GM12878 (cell line): ENCODE measurements at regions not wholly inside any gene's neighbourhood (a gene's known extent, or its start where the extent isn't known, plus 50 kb on each side); places are given as distances from the start of the nearest gene placed in this dataset.

Experiments
- ATAC-seq: fragments of 200-7000 bp; cut with Tn5 transposase; 3 replicates; pipeline ENCODE4 v1.9.1; 2020; ENCODE audit warnings: mild to moderate bottlenecking, moderate library complexity
- BruUV-seq: library from RNA; stranded (reverse); fragments of 400-500 nt; replicated peaks from 2 replicates; lab custom pipeline; 2021; lab: Mats Ljungman, UMichigan
- CTCF ChIA-PET: fragments of 300-600 bp; sonication (Branson Sonifier 250); formaldehyde crosslinking; extraction: SDS; loops from one replicate; lab custom pipeline; 2021; ENCODE audit warnings: inconsistent platforms; lab: Yijun Ruan, JAX
- POLR2A ChIA-PET: fragments of 350-600 bp; formaldehyde crosslinking; extraction: SDS; loops from one replicate; lab custom pipeline; 2021; ENCODE audit warnings: inconsistent platforms; lab: Charles Lee
- RAD21 ChIA-PET: fragments of 300-600 bp; sonication (Branson Sonifier 250); formaldehyde crosslinking; loops from one replicate; lab custom pipeline; 2023; ENCODE audit warnings: antibody characterized with exemption; ENCODE audit not compliant: unreplicated experiment; lab: Charles Lee
- SMC1A ChIA-PET: fragments of 300-600 bp; sonication (Branson Sonifier 250); formaldehyde crosslinking; loops from one replicate; lab custom pipeline; 2023; ENCODE audit not compliant: unreplicated experiment, uncharacterized antibody; lab: Charles Lee
- DNase-seq: peaks from one replicate; pipeline ENCODE4 v3.0.0-alpha.2; 2011; ENCODE audit warnings: low read depth, low spot score
- FAIRE-seq: peaks from 3 replicates; lab custom pipeline; 2011; peaks lifted over from hg19 to GRCh38; lab: Jason Lieb, UNC
- H2AFZ ChIP-seq: 2 replicates; pipeline ENCODE4 v1.6.0; 2011; ENCODE audit warnings: low read depth, low read length, control low read depth; ENCODE audit not compliant: control insufficient read depth
- H3K27ac ChIP-seq: 2 replicates; pipeline ENCODE4 v1.5.1; 2011; ENCODE audit warnings: control low read depth; ENCODE audit not compliant: control insufficient read depth, insufficient read depth
- H3K27me3 ChIP-seq, 2 experiments: replicated peaks in 1 of 2; 2 replicates each; pipeline versions ENCODE4 v1.6.0 to v1.6.1; 2011; ENCODE audit warnings: low read length in 1 of 2; ENCODE audit not compliant: control insufficient read depth in 2 of 2, insufficient read depth in 2 of 2
- H3K36me3 ChIP-seq, 2 experiments: 2 replicates each; pipeline ENCODE4 v1.5.1; 2011; ENCODE audit warnings: low read length in 1 of 2; ENCODE audit not compliant: control insufficient read depth in 2 of 2, insufficient read depth in 2 of 2
- H3K4me1 ChIP-seq: 2 replicates; pipeline ENCODE4 v1.6.1; 2011; ENCODE audit warnings: mild to moderate bottlenecking, low read length, moderate library complexity, mixed read lengths; ENCODE audit not compliant: control insufficient read depth, insufficient read depth
- H3K4me2 ChIP-seq: 2 replicates; pipeline ENCODE4 v1.6.0; 2011; ENCODE audit warnings: control low read depth; ENCODE audit not compliant: control insufficient read depth, insufficient read depth
- H3K4me3 ChIP-seq: fragments of 200-600 bp; sonication (generic); 2 replicates; pipeline ENCODE4 v1.5.1; 2016
- H3K79me2 ChIP-seq: 2 replicates; pipeline ENCODE4 v1.6.0; 2011; ENCODE audit warnings: low read length; ENCODE audit not compliant: control insufficient read depth, insufficient read depth
- H3K9ac ChIP-seq: 2 replicates; pipeline ENCODE4 v1.8.0; 2011; ENCODE audit warnings: low read length, control low read depth, mixed read lengths; ENCODE audit not compliant: control insufficient read depth, insufficient read depth
- H3K9me3 ChIP-seq: replicated peaks from 3 replicates; pipeline ENCODE4 v1.5.1; 2011; ENCODE audit warnings: mild to moderate bottlenecking, low read length; ENCODE audit not compliant: control insufficient read depth, insufficient read depth
- H4K20me1 ChIP-seq: 2 replicates; pipeline ENCODE4 v1.6.0; 2011; ENCODE audit not compliant: control insufficient read depth, insufficient read depth
- CHD4 ChIP-seq: fragments of 200-600 bp; sonication (generic); IDR thresholded peaks from 2 replicates; pipeline ENCODE4 v1.6.1; 2016; ENCODE audit warnings: mild to moderate bottlenecking
- E4F1 ChIP-seq: fragments of 450-650 bp; IDR thresholded peaks from 2 replicates; pipeline ENCODE4 v1.6.1; 2018; ENCODE audit warnings: borderline replicate concordance, mild to moderate bottlenecking; ENCODE audit not compliant: partially characterized antibody
- MYB ChIP-seq: fragments of 150-350 bp; IDR thresholded peaks from 2 replicates; pipeline ENCODE4 v1.6.1; 2014; ENCODE audit warnings: mild to moderate bottlenecking, low read depth, low read length, borderline replicate concordance
- PAX5 ChIP-seq: IDR thresholded peaks from 2 replicates; pipeline ENCODE4 v1.6.1; 2011; ENCODE audit warnings: low read depth, low read length, borderline replicate concordance
- RAD21 ChIP-seq: IDR thresholded peaks from 2 replicates; pipeline ENCODE4 v1.6.1; 2011; ENCODE audit warnings: mild to moderate bottlenecking, low read depth, low read length, moderate library complexity; ENCODE audit not compliant: insufficient read depth
- SIX5 ChIP-seq: IDR thresholded peaks from 2 replicates; pipeline ENCODE4 v1.6.1; 2011; ENCODE audit warnings: mild to moderate bottlenecking, low read depth, low read length, moderate library complexity; ENCODE audit not compliant: severe bottlenecking
- TAF1 ChIP-seq: IDR thresholded peaks from 2 replicates; pipeline ENCODE4 v1.6.1; 2011; ENCODE audit warnings: mild to moderate bottlenecking, low read depth, low read length, borderline replicate concordance
- TBL1XR1 ChIP-seq: IDR thresholded peaks from 2 replicates; pipeline ENCODE4 v1.6.1; 2012; ENCODE audit warnings: low read depth, low read length, improper control_type of control experiment
- TCF7 ChIP-seq: IDR thresholded peaks from 2 replicates; pipeline ENCODE4 v1.6.1; 2014; ENCODE audit warnings: antibody characterized with exemption, borderline replicate concordance
- YY1 ChIP-seq: IDR thresholded peaks from 2 replicates; pipeline ENCODE4 v1.6.1; 2011; ENCODE audit warnings: low read depth, mild to moderate bottlenecking, low read length
- ZNF24 ChIP-seq: fragments of 450-650 bp; IDR thresholded peaks from 2 replicates; pipeline ENCODE4 v1.6.1; 2017; ENCODE audit warnings: antibody characterized with exemption, mild to moderate bottlenecking
- ZZZ3 ChIP-seq: IDR thresholded peaks from 2 replicates; pipeline ENCODE4 v1.6.1; 2011; ENCODE audit warnings: low read depth; ENCODE audit not compliant: control insufficient read depth, insufficient read length
- WGBS: methylation state at CpG from one replicate; pipeline ENCODE4 v1.1.6; 2016; ENCODE audit warnings: low lambda C conversion rate; ENCODE audit not compliant: insufficient replicate concordance, insufficient coverage; ENCODE audit errors: missing lambda C conversion rate; 5-methylcytosine and 5-hydroxymethylcytosine counted together
- in situ Hi-C: fragments of 300-500 bp; cut with MboI; formaldehyde crosslinking; loops from 9 replicates; pipeline ENCODE4 v1.14.3; 2018; ENCODE audit warnings: mixed read lengths
- intact Hi-C: fragments of 100-400 bp; cut with micrococcal nuclease; formaldehyde crosslinking; loops from one replicate; pipeline ENCODE4 v1.14.2; 2022; ENCODE audit not compliant: unreplicated experiment
- TF ChIP-seq, protein P1 (sequence below): fragments of 450-650 bp; formaldehyde crosslinking; IDR thresholded peaks from 2 replicates; pipeline ENCODE4 v1.4.0; 2020; ENCODE audit warnings: mild to moderate bottlenecking, moderate library complexity
- TF ChIP-seq, protein P2 (sequence below): fragments of 450-650 bp; IDR thresholded peaks from 2 replicates; pipeline ENCODE4 v1.6.1; 2017; ENCODE audit warnings: mild to moderate bottlenecking, moderate library complexity

DNA sequence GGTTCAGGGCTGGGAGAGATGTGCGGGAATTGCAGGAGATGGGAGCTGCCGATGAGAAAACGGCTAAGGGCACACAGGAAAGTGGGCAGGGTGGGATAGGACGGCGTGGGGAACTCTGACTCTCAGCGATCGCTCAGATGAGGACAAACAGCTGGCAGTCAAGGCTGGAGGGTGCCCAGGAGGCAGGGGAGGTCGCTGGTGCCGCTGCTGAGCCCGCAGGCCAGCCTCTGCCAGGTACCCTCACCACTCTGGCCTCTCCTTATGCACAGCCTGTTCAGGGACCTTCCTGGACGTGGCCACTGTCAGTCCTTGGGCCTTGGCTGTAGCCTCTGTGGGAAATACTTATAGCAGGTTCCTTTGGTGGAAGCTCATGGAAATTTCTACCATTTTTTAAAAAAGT lies 308.6 kb downstream of the TEX29 start (continued):
- TF ChIP-seq ZZZ3: no peak
- TF ChIP-seq SIX5: no peak
- no peak for TF ChIP-seq MYB
- no peak for TF ChIP-seq TAF1
- no peak for TF ChIP-seq CHD4

DNA sequence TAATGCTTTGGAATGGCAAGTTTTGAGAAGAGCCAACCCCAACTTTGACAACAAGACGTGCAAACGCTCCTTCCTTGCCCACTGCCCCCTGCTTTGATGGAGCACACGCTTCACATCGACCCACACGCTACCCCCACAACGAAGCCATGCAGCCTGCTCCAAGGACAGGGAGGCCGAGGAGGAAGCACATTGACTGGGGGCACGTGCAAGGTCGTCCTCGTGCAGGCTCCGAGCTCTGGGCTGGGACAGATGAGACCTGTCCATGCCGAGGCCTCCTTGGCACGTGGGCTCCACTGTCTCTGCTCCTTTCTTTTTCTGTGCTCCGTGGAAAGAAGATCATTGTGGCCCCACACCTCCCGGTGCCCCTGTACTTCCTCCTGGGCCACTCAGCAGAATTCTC lies 309.0 kb downstream of the TEX29 start:
- intact Hi-C loops (no loop called here), in situ Hi-C loops (no loop called here)
- no peak overlapping the region for H3K4me2 ChIP-seq
- no peaks in the 10 kb centered on the region for H4K20me1 ChIP-seq
- H3K9me3 ChIP-seq: no peaks in the 10 kb centered on the region
- H3K36me3 ChIP-seq: no peaks in the 10 kb centered on the region
- ChIA-PET CTCF (no interaction called here), SMC1A (no interaction called here), RAD21 (no interaction called here), POLR2A (no interaction called here)
- ATAC-seq: no peak
- no peak overlapping the region for H2AFZ ChIP-seq
- no peak overlapping the region for H3K9ac ChIP-seq
- BruUV-seq: no TSS peak
- H3K79me2 ChIP-seq: no peaks in the 10 kb centered on the region
- no peak overlapping the region for H3K27ac ChIP-seq
- 26% methylated on average over 15 of the region's 15 CpGs for WGBS
- no peak for FAIRE-seq
- no peaks in the 10 kb centered on the region for H3K4me1 ChIP-seq
- no peak overlapping the region for H3K4me3 ChIP-seq
- DNase-seq: no peak
- H3K27me3 ChIP-seq: no peaks in the 10 kb centered on the region
- TF ChIP-seq YY1 (no peak), PAX5 (no peak), TBL1XR1 (no peak), E4F1 (no peak), TCF7 (no peak), RAD21 (no peak), ZNF24 (no peak), SIX5 (no peak)
- TF ChIP-seq, protein P1, sequence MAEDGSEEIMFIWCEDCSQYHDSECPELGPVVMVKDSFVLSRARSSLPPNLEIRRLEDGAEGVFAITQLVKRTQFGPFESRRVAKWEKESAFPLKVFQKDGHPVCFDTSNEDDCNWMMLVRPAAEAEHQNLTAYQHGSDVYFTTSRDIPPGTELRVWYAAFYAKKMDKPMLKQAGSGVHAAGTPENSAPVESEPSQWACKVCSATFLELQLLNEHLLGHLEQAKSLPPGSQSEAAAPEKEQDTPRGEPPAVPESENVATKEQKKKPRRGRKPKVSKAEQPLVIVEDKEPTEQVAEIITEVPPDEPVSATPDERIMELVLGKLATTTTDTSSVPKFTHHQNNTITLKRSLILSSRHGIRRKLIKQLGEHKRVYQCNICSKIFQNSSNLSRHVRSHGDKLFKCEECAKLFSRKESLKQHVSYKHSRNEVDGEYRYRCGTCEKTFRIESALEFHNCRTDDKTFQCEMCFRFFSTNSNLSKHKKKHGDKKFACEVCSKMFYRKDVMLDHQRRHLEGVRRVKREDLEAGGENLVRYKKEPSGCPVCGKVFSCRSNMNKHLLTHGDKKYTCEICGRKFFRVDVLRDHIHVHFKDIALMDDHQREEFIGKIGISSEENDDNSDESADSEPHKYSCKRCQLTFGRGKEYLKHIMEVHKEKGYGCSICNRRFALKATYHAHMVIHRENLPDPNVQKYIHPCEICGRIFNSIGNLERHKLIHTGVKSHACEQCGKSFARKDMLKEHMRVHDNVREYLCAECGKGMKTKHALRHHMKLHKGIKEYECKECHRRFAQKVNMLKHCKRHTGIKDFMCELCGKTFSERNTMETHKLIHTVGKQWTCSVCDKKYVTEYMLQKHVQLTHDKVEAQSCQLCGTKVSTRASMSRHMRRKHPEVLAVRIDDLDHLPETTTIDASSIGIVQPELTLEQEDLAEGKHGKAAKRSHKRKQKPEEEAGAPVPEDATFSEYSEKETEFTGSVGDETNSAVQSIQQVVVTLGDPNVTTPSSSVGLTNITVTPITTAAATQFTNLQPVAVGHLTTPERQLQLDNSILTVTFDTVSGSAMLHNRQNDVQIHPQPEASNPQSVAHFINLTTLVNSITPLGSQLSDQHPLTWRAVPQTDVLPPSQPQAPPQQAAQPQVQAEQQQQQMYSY (CRISPR knock-in tag): no peak
- TF ChIP-seq, protein P2, sequence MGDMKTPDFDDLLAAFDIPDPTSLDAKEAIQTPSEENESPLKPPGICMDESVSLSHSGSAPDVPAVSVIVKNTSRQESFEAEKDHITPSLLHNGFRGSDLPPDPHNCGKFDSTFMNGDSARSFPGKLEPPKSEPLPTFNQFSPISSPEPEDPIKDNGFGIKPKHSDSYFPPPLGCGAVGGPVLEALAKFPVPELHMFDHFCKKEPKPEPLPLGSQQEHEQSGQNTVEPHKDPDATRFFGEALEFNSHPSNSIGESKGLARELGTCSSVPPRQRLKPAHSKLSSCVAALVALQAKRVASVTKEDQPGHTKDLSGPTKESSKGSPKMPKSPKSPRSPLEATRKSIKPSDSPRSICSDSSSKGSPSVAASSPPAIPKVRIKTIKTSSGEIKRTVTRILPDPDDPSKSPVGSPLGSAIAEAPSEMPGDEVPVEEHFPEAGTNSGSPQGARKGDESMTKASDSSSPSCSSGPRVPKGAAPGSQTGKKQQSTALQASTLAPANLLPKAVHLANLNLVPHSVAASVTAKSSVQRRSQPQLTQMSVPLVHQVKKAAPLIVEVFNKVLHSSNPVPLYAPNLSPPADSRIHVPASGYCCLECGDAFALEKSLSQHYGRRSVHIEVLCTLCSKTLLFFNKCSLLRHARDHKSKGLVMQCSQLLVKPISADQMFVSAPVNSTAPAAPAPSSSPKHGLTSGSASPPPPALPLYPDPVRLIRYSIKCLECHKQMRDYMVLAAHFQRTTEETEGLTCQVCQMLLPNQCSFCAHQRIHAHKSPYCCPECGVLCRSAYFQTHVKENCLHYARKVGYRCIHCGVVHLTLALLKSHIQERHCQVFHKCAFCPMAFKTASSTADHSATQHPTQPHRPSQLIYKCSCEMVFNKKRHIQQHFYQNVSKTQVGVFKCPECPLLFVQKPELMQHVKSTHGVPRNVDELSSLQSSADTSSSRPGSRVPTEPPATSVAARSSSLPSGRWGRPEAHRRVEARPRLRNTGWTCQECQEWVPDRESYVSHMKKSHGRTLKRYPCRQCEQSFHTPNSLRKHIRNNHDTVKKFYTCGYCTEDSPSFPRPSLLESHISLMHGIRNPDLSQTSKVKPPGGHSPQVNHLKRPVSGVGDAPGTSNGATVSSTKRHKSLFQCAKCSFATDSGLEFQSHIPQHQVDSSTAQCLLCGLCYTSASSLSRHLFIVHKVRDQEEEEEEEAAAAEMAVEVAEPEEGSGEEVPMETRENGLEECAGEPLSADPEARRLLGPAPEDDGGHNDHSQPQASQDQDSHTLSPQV: no peak
